GM12873 (cell line): ENCODE measurements at regions not wholly inside any gene's neighbourhood (a gene's known extent, or its start where the extent isn't known, plus 50 kb on each side); places are given as distances from the start of the nearest gene placed in this dataset.

Experiments
- CTCF ChIP-seq: IDR thresholded peaks from 2 replicates; pipeline ENCODE4 v1.5.1; 2012; ENCODE audit warnings: low read depth, mild to moderate bottlenecking, moderate library complexity, low read length, control low read depth; ENCODE audit not compliant: insufficient read depth; ENCODE audit errors: missing control alignments

GRCh38 chr13:50131920-50132903, 117.0 kb downstream of the KCNRG start:
- no peak for TF ChIP-seq CTCF

GRCh38 chr13:50132904-50133357, 117.7 kb downstream of the KCNRG start:
- no peak for TF ChIP-seq CTCF

- TF ChIP-seq CTCF = no peak
Observed at GRCh38 chr13:50133358-50133953, 118.2 kb downstream of the KCNRG start.

GRCh38 chr13:50136226-50136625, 121.0 kb downstream of the KCNRG start:
- no peak for TF ChIP-seq CTCF

- no peak for TF ChIP-seq CTCF
Observed at GRCh38 chr13:50136678-50137077, 121.4 kb downstream of the KCNRG start.

GRCh38 chr13:50140153-50140552, 124.9 kb downstream of the KCNRG start:
- TF ChIP-seq CTCF = no peak
